ENCODE measurements at regions not wholly inside any gene's neighbourhood (a gene's known extent, or its start where the extent isn't known, plus 50 kb on each side); places are given as distances from the start of the nearest gene placed in this dataset.
A peak's percentile ranks its signal among the peaks of the same experiment; 100 is the strongest.
"Not testable (repeated sequence)": the region's sequence is repeated elsewhere in the genome, so short reads cannot be mapped to it uniquely, and the experiment has no call there.

- DNase-seq (ENCODE audit: low read depth, low spot score): no peak
These were observed 294.8 kb upstream of the DDX18 start for GRCh38 chr2:117519721-117520120.

DNA sequence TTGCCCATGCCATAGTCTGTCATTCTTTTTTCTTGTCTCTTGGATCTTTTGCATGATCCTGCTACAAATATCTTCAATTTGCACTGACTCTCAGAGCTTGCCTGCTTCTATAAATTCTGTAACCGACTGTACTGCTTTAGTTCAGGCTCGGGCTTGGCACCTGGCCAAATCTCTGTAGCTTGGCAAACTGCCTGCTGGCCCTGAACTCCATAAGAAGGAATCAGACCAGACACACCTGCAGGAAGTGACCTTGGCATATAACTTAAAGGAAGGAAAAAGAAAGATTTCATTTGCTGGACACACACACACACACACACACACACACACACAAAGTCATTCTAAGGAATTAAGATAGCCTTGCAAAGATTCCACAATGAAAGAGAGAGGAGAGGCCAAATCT, 291.2 kb upstream of the DDX18 start:
- no peak for DNase-seq (ENCODE audit: low read depth, low spot score)

GRCh38 chr2:117523711-117524238, 290.7 kb upstream of the DDX18 start:
- DNase-seq (ENCODE audit: low read depth, low spot score): no peak

GRCh38 chr2:117536139-117536538, 278.4 kb upstream of the DDX18 start:
- DNase-seq (ENCODE audit: low read depth, low spot score): no peak

DNA sequence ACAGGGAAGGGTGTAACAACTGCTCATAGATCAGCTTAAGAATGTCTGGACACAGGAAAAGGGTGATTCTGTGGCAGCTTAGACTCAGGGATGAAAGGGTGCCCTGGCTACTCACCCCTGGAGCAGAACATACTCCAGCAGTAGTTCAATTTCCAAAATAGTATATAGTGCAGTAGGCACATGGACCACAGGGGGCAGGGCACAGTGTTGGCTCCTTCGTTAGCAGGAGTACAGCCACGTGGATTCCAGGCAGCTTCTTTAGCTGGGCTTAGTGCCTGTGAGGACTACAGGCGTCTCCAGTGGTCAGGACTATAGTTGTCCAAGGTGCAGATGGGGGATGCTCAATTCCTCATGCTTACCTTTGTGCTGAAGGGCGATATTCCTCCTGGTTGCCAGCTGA, 277.5 kb upstream of the DDX18 start:
- DNase-seq (ENCODE audit: low read depth, low spot score): no peak

DNA sequence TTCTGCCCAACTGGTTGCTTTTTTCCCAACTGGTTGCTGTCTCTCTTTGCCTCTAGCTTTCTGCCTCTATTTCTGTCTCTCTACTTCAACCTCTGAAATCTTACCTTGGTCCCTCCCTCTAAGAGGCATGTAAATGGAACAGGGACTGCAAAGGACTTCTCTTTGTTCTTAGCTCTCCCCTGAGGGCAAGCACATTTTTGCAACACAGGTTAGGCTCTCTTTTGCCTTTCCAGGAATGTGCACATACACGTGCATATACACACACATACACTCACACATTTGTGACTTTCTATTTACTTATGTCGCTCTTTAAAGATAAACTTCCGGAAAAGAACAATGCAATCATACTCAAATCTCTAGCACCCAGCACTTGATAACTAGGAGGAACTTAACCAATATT, 262.6 kb upstream of the DDX18 start:
- no peak for DNase-seq (ENCODE audit: low read depth, low spot score)

DNA sequence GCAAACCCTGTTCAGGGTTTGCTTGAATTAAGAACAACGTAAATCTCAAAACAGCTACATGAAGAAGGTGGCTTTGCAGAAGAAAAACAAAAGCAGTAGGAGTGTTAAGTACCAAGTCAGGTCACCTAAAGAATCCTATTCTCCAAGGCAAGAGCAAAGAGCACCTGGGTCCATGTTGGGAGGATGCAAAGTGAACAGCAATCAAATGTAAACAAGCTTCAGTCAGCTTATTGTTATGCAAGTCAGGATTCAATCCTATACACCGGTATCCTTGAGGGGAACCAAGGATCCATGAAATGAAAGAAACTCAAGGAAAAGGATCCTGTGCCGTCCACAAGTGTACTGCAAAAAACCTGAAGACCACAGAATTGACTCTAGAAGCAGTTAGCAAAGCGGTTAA, 261.0 kb upstream of the DDX18 start:
- peak; percentile 50 for DNase-seq (ENCODE audit: low read depth, low spot score)

DNA sequence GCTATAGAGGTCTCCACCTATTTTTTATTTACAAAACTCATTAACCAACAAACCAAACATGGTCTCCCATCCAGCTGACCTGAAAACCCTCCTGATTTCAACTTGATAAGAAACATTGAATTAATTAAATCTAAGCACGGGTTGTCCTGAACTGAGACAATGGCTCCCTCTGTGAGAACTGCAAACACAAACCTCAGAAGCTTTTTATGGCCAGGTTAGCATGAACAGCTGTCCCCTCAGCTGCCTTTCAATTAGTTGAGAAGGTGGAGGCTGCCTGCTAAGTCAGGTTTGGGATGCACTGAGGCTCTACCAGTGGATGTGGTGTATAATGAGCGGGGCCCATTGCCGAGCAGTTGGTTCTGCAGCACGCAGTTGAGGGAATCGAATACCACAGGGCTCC, 258.5 kb upstream of the DDX18 start:
- DNase-seq (ENCODE audit: low read depth, low spot score): no peak

- no peak for DNase-seq (ENCODE audit: low read depth, low spot score)
These were observed 256.9 kb upstream of the DDX18 start for GRCh38 chr2:117557626-117558025.

DNA sequence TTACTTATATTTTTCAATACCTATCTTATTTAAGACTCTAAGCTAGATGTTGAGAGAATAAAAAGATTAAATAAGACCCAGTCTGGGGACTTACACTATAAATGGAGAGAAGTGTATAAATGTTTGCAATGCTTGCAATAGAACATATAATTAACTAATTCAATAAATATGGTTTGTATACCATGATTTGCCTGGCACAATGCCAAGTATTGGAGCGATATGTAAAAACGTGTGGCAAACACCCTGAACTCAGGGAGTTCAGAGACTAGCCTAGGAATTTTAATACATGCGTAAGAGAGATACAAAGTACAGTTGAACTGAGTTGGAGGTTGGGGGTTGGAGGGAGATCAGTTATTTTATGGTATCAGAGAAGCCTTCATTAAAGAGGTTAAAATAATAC, 251.8 kb upstream of the DDX18 start:
- DNase-seq (ENCODE audit: low read depth, low spot score): no peak

GRCh38 chr2:117571590-117572349, 242.7 kb upstream of the DDX18 start:
- DNase-seq (ENCODE audit: low read depth, low spot score): no peak

GRCh38 chr2:117587310-117587709, 227.2 kb upstream of the DDX18 start:
- no peak for DNase-seq (ENCODE audit: low read depth, low spot score)

DNA sequence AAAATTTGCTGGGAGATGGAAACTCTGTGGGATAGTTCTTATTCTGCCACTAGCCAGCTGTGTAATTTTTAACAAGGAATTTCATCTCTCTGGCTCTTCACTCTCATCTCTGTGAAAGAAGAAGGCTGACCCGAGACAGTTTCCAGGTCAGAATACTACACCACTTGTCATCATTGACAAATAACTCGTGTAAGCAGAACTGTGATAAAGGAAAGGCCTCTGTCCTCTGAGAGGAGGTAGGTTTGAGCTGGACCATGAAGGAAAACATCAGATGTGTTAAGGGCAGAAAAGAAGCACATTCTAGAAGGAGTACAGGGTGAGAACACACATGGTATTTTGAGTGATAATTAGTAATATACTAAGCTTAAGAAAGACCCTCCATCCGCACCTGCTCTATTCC, 211.4 kb upstream of the DDX18 start:
- DNase-seq (ENCODE audit: low read depth, low spot score): no peak

DNA sequence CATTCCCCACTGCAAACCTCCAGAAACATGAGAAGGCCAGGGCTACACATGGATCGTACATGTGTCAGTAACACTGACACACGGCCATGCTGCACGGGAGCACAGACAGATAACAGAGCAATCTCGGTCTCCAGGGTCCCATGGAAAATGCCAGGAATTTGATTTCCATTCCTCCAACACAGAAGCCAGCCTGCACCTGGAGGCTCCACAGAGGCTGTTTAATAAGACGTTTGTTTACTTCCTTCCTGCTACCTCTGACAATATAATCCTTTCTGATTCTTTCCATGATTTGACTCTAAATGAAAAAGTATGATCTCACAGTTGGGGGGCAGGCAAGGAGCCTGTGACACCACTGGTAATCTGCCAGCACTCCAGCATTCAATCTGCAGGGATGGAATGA, 210.9 kb upstream of the DDX18 start:
- DNase-seq (ENCODE audit: low read depth, low spot score): no peak

DNA sequence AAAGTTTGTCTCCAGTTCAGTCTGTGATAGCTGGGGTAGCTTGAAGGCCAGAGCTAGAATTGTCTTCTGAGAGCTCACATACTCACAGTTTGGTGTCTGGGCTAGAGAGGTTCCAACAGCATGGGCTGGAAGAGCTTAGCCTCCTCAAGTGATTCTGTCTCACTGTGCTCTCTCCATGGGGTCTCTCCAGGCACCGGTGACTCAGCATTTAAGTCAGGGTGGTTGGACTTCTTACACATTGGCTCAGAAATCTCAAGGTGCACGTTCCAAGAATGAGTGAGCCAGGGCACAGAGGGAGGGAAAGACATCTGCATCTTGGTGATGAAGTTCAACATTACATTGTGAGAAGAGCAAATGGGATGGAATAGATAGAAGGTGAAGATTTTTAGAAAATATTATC, 207.3 kb upstream of the DDX18 start:
- no peak for DNase-seq (ENCODE audit: low read depth, low spot score)

DNA sequence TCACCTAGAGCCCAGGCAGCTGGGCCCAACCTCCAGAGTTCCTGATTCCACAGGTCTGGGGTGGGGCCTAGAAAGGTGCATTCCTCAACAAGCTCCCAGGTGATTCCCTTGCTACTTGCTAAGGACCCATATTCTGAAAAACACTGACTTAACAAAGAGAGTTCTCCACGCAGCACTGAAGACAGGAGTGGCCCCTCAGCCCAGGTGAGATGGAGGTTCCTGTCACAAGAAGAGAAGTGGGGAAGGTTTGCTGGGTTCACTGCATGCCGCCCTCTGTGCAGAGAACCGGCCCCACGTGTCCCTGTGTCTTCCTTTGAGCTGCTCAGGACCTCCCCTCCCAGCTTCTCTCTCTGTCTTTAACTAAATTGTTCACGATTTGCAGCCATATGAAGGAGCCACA, 201.4 kb upstream of the DDX18 start:
- no peak for DNase-seq (ENCODE audit: low read depth, low spot score)

DNA sequence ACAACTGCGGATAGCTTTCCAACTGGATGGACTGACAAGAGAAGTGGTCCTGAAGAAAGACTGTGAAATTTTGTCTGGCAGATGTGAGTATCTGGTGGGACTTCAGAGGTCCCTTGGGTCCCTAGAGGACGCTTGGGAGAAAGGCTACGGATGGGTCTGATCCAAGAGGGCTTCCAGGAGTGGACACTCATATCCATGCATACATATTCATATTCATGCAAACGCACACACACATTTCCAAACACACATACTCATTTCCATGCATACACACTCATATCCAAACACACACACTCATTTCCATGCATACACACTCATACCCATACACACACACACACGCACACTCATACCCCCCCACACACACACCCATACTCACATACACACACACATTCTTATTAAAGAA, 200.2 kb upstream of the DDX18 start:
- DNase-seq (ENCODE audit: low read depth, low spot score): no peak

DNA sequence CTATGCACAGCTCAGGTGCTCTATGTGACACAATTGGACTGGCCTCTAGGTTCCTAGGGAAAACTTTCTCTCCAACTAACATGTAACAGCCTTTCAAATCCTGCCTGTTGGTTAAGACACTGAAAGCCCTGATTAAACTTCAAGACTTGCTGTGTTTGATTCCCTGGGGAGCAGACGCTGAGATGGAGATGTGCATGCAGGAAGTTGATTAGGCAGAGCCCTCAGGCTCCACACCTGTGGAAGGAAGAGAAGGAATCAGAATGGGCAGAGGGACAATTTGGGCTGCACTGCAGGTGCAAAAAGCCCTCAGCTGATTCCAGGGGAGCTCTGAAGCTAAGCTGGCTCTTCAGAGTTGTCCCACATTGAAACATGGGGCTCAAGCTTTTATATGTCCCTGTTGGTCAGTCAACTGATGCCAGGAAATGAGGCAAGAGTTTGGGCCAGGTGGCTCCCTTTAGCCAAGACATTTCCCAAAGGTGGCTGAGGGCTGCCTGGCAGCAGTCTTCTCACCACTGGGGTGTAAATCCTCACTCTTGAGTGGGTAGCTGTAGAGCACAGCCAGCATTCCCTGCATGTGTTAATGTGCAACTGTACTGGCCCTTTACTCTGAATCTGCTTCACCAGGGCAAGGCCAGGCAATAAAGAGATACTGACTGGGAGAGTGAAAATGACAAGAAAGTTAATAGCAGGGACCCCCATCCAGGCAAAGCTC, 199.5 kb upstream of the DDX18 start:
- no peak for DNase-seq (ENCODE audit: low read depth, low spot score)

DNA sequence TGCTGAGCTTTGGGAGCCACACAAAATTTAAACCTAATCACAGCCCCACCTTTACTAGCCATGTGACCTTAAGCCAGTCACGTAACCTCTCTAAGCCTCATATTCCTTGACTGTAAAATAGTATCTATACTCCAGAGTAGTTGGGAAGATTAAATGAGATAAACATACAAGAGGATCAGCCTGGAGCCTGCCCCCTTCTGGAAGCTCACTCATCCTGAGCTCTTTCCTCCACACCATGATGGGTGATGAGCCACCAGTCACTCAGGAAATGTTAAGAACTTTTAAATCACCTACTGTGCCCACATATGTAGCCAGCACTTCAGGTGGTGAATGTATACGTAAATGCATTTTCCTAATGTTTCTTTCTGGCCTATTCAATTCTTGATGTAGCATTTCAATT, 195.9 kb upstream of the DDX18 start:
- DNase-seq (ENCODE audit: low read depth, low spot score): no peak

DNA sequence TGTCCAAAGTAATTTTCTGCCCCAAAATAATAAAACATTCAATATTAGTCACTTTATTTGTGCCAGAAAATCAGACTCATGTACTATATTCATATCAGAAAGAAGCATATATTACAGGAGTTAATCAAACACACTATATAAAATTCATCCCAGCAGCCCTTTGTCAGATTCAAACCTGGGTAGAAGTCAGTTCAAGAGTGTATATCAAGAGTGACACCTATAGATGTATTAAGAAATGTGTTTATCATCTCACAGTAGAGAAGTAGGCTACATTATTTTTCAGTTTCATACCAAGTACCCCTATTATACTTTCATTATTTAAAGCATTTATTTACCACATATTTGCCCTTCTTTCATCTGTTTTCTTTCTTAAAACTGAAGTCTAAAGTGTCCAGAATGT, 193.2 kb upstream of the DDX18 start:
- DNase-seq (ENCODE audit: low read depth, low spot score): no peak

GRCh38 chr2:117623175-117623574, 191.3 kb upstream of the DDX18 start:
- not testable (repeated sequence) for DNase-seq (ENCODE audit: low read depth, low spot score)

DNA sequence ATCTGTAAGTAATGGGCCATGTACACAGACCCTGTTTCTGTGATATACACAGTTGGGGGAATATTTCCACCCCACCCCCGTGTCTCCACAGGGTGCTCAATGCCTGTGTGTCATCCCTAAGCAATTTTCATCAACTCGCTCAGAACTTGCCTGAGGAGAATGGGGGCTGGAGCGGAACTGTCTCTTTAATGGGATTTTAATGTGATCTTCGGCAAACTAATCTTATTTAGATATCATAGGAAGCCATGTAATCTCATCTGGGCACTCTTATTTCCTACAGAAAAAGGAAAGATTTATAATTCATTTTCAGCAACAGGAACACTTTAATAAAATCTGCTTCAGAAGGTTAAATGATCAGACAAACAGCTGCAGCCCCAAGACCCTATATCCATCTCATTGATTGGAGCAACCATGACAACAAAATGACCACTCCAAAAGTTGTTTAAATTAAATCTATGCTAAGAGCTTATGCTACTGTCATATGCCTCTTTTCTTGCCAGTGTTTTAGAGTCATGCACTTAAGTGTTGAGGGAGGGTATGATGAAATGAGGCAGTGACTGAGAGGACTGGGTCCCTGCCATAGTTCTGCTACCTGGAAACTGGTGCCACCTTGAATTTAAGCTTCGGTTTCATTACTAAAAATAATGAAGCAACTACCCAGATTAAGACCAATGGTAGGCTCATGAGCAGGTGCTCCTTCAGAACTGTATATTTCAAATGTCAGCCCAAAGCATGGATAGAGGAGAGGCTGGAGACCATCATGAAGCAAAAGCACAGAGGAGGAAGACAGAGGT, 183.1 kb upstream of the DDX18 start:
- DNase-seq (ENCODE audit: low read depth, low spot score): no peak
